Transverse colon (tissue), 4 donors: ENCODE measurements at regions not wholly inside any gene's neighbourhood (a gene's known extent, or its start where the extent isn't known, plus 50 kb on each side); places are given as distances from the start of the nearest gene placed in this dataset.

Experiments used
- DNase-seq: peaks from one replicate; pipeline ENCODE4 v3.0.0-alpha.2; 2019
- H3K27ac ChIP-seq, 4 donors: fragments of 200-600 bp; sonication (generic); 2 replicates each; pipeline ENCODE4 v1.5.1; 2016 to 2018; ENCODE audit warnings: inconsistent platforms in 4 of 4
- H3K27me3 ChIP-seq: fragments of 200-600 bp; sonication (generic); 2 replicates; pipeline ENCODE4 v1.5.1; 2017; ENCODE audit warnings: inconsistent platforms
- H3K36me3 ChIP-seq, 4 donors: fragments of 200-600 bp; sonication (generic); 2 replicates each; pipeline ENCODE4 v1.5.1; 2017 to 2019; ENCODE audit warnings: inconsistent platforms in 4 of 4
- H3K4me1 ChIP-seq, 4 donors: fragments of 200-600 bp; sonication (generic); 2 replicates each; pipeline ENCODE4 v1.5.1; 2017 to 2020; ENCODE audit warnings: inconsistent platforms in 4 of 4
- H3K4me3 ChIP-seq, 4 donors: fragments of 200-600 bp; sonication (generic); 1 replicate in 1 of 4; 2 replicates in 3 of 4; pipeline versions ENCODE4 v1.5.1 to v1.6.1; 2017 to 2019; ENCODE audit warnings: inconsistent platforms in 4 of 4
- H3K9me3 ChIP-seq, 2 donors: fragments of 200-600 bp; sonication (generic); 2 replicates each; pipeline ENCODE4 v1.5.1; 2017 to 2019; ENCODE audit warnings: inconsistent platforms in 2 of 2
- CTCF ChIP-seq, 5 experiments: fragments of 200-600 bp in 3 of 5; fragments of 450-650 bp in 2 of 5; sonication (generic) in 3 of 5; IDR thresholded peaks; 1 replicate in 2 of 5; 2 replicates in 3 of 5; pipeline ENCODE4 v1.5.1; 2016 to 2017; ENCODE audit warnings: antibody characterized with exemption in 5 of 5, inconsistent platforms in 3 of 5, mild to moderate bottlenecking in 2 of 5, moderate library complexity in 1 of 5
- EP300 ChIP-seq: sonication (generic); formaldehyde crosslinking; IDR thresholded peaks from one replicate; pipeline ENCODE4 v1.6.1; 2017; ENCODE audit warnings: antibody characterized with exemption, low read depth
- POLR2A ChIP-seq: fragments of 450-650 bp; IDR thresholded peaks from one replicate; pipeline ENCODE4 v1.6.1; 2016; ENCODE audit warnings: antibody characterized with exemption, mild to moderate bottlenecking, moderate library complexity
- POLR2AphosphoS5 ChIP-seq, 3 donors: sonication (generic); formaldehyde crosslinking; IDR thresholded peaks; one replicate each; pipeline ENCODE4 v1.6.1; 2016; ENCODE audit warnings: antibody characterized with exemption in 3 of 3
- WGBS, 2 donors: methylation state at CpG; one replicate each; pipeline ENCODE4 v1.1.5; 2018; ENCODE audit warnings: low coverage in 1 of 2; 5-methylcytosine and 5-hydroxymethylcytosine counted together
- in situ Hi-C, 4 donors: fragments of 200-750 bp; cut with MboI; loops; one replicate each; pipeline versions ENCODE4 v1.15.0 to v1.15.1; 2017; ENCODE audit warnings: low sequenced_read_pairs in 3 of 4, low pct_ligation_motif_present in 1 of 4, low pct_unique_long_range_greater_than_20kb in 1 of 4
- intact Hi-C: fragments of 100-400 bp; cut with DNase I; formaldehyde crosslinking; loops from one replicate; pipeline ENCODE4 v1.15.1; 2023; ENCODE audit warnings: low total_unique reads

- in situ Hi-C loops (no loop called here), intact Hi-C loops (no loop called here)
- WGBS, 2 donors, result 98 to 100% methylated on average over 3 of the region's 3 CpGs
- H3K9me3 ChIP-seq, result no peaks in the 10 kb centered on the region
- no peak overlapping the region for H3K4me3 ChIP-seq
- no peak for DNase-seq
- H3K27ac ChIP-seq, result no peak overlapping the region
- TF ChIP-seq CTCF (IDR thresholded peaks at IDR 0.05) (no peak), EP300 (no peak), POLR2AphosphoS5 (IDR thresholded peaks at IDR 0.05) (no peak), POLR2A (no peak)
- H3K4me1 ChIP-seq, result no peaks in the 10 kb centered on the region
- no peaks in the 10 kb centered on the region for H3K36me3 ChIP-seq
- no peaks in the 10 kb centered on the region for H3K27me3 ChIP-seq
Measured at GRCh38 chrX:148376342-148376741, 124.1 kb upstream of the AFF2 start.

GRCh38 chrX:148380107-148380506 lies 120.3 kb upstream of the AFF2 start:
- in situ Hi-C loops, result no loop called here

GRCh38 chrX:148380650-148381561 lies 119.5 kb upstream of the AFF2 start:
- WGBS, 2 donors, result 40% methylated on average over 9 of the region's 9 CpGs; no CpG with 5 or more reads in 1 of the 2 donors
- TF ChIP-seq POLR2AphosphoS5 (IDR thresholded peaks at IDR 0.05) (no peak), EP300 (no peak), POLR2A (no peak), CTCF (IDR thresholded peaks at IDR 0.05) (no peak)
- Histone ChIP-seq H3K9me3 (no peaks in the 10 kb centered on the region), H3K4me3 (no peak overlapping the region), H3K27ac (no peak overlapping the region), H3K36me3 (no peaks in the 10 kb centered on the region), H3K4me1 (no peaks in the 10 kb centered on the region), H3K27me3 (no peaks in the 10 kb centered on the region)
- peak; percentile 11 for DNase-seq
- intact Hi-C loops (no loop called here), in situ Hi-C loops (no loop called here)

More at GRCh38 chrX:148380107-148380506, 120.3 kb upstream of the AFF2 start:
- H3K27ac ChIP-seq, result no peak overlapping the region
- no peaks in the 10 kb centered on the region for H3K27me3 ChIP-seq
- H3K4me3 ChIP-seq, result no peak overlapping the region
- TF ChIP-seq POLR2AphosphoS5 (IDR thresholded peaks at IDR 0.05) (no peak), EP300 (no peak), POLR2A (no peak), CTCF (IDR thresholded peaks at IDR 0.05) (no peak)
- DNase-seq, result no peak
- no peaks in the 10 kb centered on the region for H3K4me1 ChIP-seq
- 76% methylated on average over 3 of the region's 3 CpGs; no CpG with 5 or more reads in 1 of the 2 donors for WGBS, 2 donors
- H3K9me3 ChIP-seq, result no peaks in the 10 kb centered on the region
- intact Hi-C loops, result no loop called here
- no peaks in the 10 kb centered on the region for H3K36me3 ChIP-seq

GRCh38 chrX:148381603-148382002 lies 118.8 kb upstream of the AFF2 start:
- Histone ChIP-seq H3K36me3 (no peaks in the 10 kb centered on the region), H3K27ac (no peak overlapping the region), H3K4me3 (no peak overlapping the region), H3K9me3 (no peaks in the 10 kb centered on the region), H3K27me3 (no peaks in the 10 kb centered on the region), H3K4me1 (no peaks in the 10 kb centered on the region)
- no peak for TF ChIP-seq EP300
- TF ChIP-seq CTCF (IDR thresholded peaks at IDR 0.05), result no peak
- TF ChIP-seq POLR2AphosphoS5 (IDR thresholded peaks at IDR 0.05), result no peak
- no peak for TF ChIP-seq POLR2A
- no peak for DNase-seq
- in situ Hi-C loops (no loop called here), intact Hi-C loops (no loop called here)
- WGBS, 2 donors, result 62% methylated on average over 2 of the region's 2 CpGs; no CpG with 5 or more reads in 1 of the 2 donors
